HFFc6 (cell line): ENCODE measurements at regions not wholly inside any gene's neighbourhood (a gene's known extent, or its start where the extent isn't known, plus 50 kb on each side); places are given as distances from the start of the nearest gene placed in this dataset.
A peak's percentile ranks its signal among the peaks of the same experiment; 100 is the strongest.
"Not testable (repeated sequence)": the region's sequence is repeated elsewhere in the genome, so short reads cannot be mapped to it uniquely, and the experiment has no call there.

ENCODE experiments used
- DNase-seq: peaks from one replicate; pipeline ENCODE4 v3.0.0-alpha.2; 2018
- H3K27ac Mint-ChIP-seq: 2 replicates; pipeline ENCODE4 v1.8.0; 2020; ENCODE audit warnings: mild to moderate bottlenecking, mixed read lengths
- H3K27me3 Mint-ChIP-seq: 2 replicates; pipeline ENCODE4 v1.8.0; 2021; ENCODE audit warnings: mild to moderate bottlenecking, moderate library complexity, mixed read lengths; ENCODE audit not compliant: insufficient read depth
- H3K36me3 Mint-ChIP-seq: 2 replicates; pipeline ENCODE4 v1.8.0; 2021; ENCODE audit warnings: low read depth, mixed read lengths
- H3K4me1 Mint-ChIP-seq: 2 replicates; pipeline ENCODE4 v1.8.0; 2020; ENCODE audit warnings: low read depth, mixed read lengths
- H3K4me3 Mint-ChIP-seq: 2 replicates; pipeline ENCODE4 v1.8.0; 2020; ENCODE audit warnings: mild to moderate bottlenecking, moderate library complexity, mixed read lengths
- H3K9me3 Mint-ChIP-seq: 2 replicates; pipeline ENCODE4 v1.8.0; 2020; ENCODE audit warnings: mild to moderate bottlenecking, mixed read lengths
- CTCF ChIP-seq: fragments of 200-600 bp; sonication (generic); IDR thresholded peaks from 2 replicates; pipeline ENCODE4 v1.5.0; 2021; ENCODE audit warnings: antibody characterized with exemption, mild to moderate bottlenecking

GRCh38 chr4:188783606-188784160, 644.4 kb downstream of the TRIML1 start:
- TF ChIP-seq CTCF: no peak
- Mint-ChIP-seq H3K9me3 (no peaks in the 10 kb centered on the region), H3K4me1 (peaks cover 46% of the 10 kb centered on the region), H3K27ac (no peak overlapping the region), H3K36me3 (no peaks in the 10 kb centered on the region), H3K27me3 (no peaks in the 10 kb centered on the region), H3K4me3 (peak overlapping the region; percentile 41; the same call in 1 of the 2 replicates)
- DNase-seq: no peak

GRCh38 chr4:188796600-188796999, 657.4 kb downstream of the TRIML1 start:
- H3K9me3 Mint-ChIP-seq: peaks cover 14% of the 10 kb centered on the region; the same call in 1 of the 2 replicates

GRCh38 chr4:188797011-188797410, 657.8 kb downstream of the TRIML1 start:
- peaks cover 14% of the 10 kb centered on the region; the same call in 1 of the 2 replicates for H3K9me3 Mint-ChIP-seq
- not testable (repeated sequence) for H3K27ac Mint-ChIP-seq, H3K27me3 Mint-ChIP-seq, H3K36me3 Mint-ChIP-seq, DNase-seq, H3K4me1 Mint-ChIP-seq, H3K4me3 Mint-ChIP-seq

More at GRCh38 chr4:188796600-188796999, 657.4 kb downstream of the TRIML1 start:
- H3K4me3 Mint-ChIP-seq, DNase-seq, H3K36me3 Mint-ChIP-seq, H3K27me3 Mint-ChIP-seq, H3K27ac Mint-ChIP-seq: not testable (repeated sequence)
- H3K4me1 Mint-ChIP-seq: peaks cover 12% of the 10 kb centered on the region

GRCh38 chr4:188804861-188805260, 665.6 kb downstream of the TRIML1 start:
- Mint-ChIP-seq H3K9me3 (no peaks in the 10 kb centered on the region), H3K27ac (no peak overlapping the region), H3K4me1 (no peaks in the 10 kb centered on the region), H3K4me3 (no peak overlapping the region), H3K27me3 (no peaks in the 10 kb centered on the region), H3K36me3 (no peaks in the 10 kb centered on the region)
- DNase-seq: no peak
- TF ChIP-seq CTCF: no peak

- H3K9me3 Mint-ChIP-seq: peaks cover 10% of the 10 kb centered on the region
- no peaks in the 10 kb centered on the region for H3K4me1 Mint-ChIP-seq
- H3K27me3 Mint-ChIP-seq: no peaks in the 10 kb centered on the region
- DNase-seq: no peak
- peaks cover 5% of the 10 kb centered on the region for H3K36me3 Mint-ChIP-seq
- H3K4me3 Mint-ChIP-seq: no peak overlapping the region
- no peak for TF ChIP-seq CTCF
- no peak overlapping the region for H3K27ac Mint-ChIP-seq
Observed at GRCh38 chr4:188811121-188811520, 671.9 kb downstream of the TRIML1 start.

GRCh38 chr4:188812644-188813043, 673.4 kb downstream of the TRIML1 start:
- no peak for TF ChIP-seq CTCF
- no peak overlapping the region for H3K4me3 Mint-ChIP-seq
- DNase-seq: no peak
- peaks cover 10% of the 10 kb centered on the region for H3K9me3 Mint-ChIP-seq
- peaks cover 8% of the 10 kb centered on the region for H3K36me3 Mint-ChIP-seq
- no peak overlapping the region for H3K27ac Mint-ChIP-seq
- peaks cover 2% of the 10 kb centered on the region; the same call in 1 of the 2 replicates for H3K27me3 Mint-ChIP-seq
- H3K4me1 Mint-ChIP-seq: no peaks in the 10 kb centered on the region; the same call in 1 of the 2 replicates
